ENCODE measurements at regions not wholly inside any gene's neighbourhood (a gene's known extent, or its start where the extent isn't known, plus 50 kb on each side); places are given as distances from the start of the nearest gene placed in this dataset.

DNA sequence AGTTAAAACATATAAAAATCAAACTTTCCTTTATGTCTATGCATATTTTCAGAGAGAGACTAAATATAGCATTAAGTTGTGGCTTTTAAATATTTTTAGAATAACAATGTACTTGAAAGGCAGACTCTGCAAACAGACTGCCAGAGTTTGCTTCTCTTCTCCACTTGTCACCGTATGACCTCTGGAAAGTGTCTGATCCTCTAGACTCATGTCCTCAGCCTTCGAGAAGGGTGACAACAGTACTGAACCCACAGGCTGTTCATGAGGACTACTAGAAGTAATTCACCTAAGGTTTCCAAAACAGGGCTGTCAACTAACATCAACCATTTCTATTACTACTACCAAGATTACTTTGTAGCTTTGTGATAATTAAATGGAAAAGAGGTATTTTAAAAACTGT, 167.7 kb upstream of the TBCA start:
- Histone ChIP-seq H3K79me2 (ENCODE audit: control insufficient read depth, insufficient read depth, low read length) (no peaks in the 10 kb centered on the region), H3K27ac (ENCODE audit: extremely low read depth, low read depth, low read length) (no peak overlapping the region), H3K9me1 (ENCODE audit: control insufficient read depth, insufficient read depth, low read length) (no peaks in the 10 kb centered on the region), H3K36me3 (ENCODE audit: control insufficient read depth, insufficient read depth, low read length) (no peaks in the 10 kb centered on the region), H4K20me1 (replicated peaks; ENCODE audit: control insufficient read depth, insufficient read depth, low read length) (no peaks in the 10 kb centered on the region), H3K9me3 (replicated peaks; ENCODE audit: control insufficient read depth, insufficient read depth, low read depth, low read length) (no peaks in the 10 kb centered on the region), H3K27me3 (ENCODE audit: control insufficient read depth in 2 of 2, insufficient read depth in 2 of 2, low read length in 2 of 2) (peaks cover 12 to 14% of the 10 kb centered on the region in 2 experiments; a peak in 4 of 5 replicates), H3K4me3 (no peak overlapping the region), H3K9ac (ENCODE audit: insufficient read depth in 1 of 2, low read depth in 2 of 2, low read length in 2 of 2) (no peak overlapping the region), H3K4me2 (ENCODE audit: insufficient read depth, low read length) (no peak overlapping the region), H2AFZ (ENCODE audit: low read depth, low read length) (no peak overlapping the region), H3K4me1 (replicated peaks in 1 of 2; ENCODE audit: control insufficient read depth in 2 of 2, insufficient read depth in 2 of 2, low read length in 2 of 2) (no peaks in the 10 kb centered on the region)
- ChIA-PET POLR2A (no interaction called here), CTCF (ENCODE audit: low intra/inter-chr PET ratio) (no interaction called here)
- whole genome bisulfite sequencing (ENCODE audit: insufficient coverage, low coverage, missing lambda C conversion rate): 9% methylated on average over 2 of the region's 2 CpGs
- DNase-seq (ENCODE audit: extremely low read depth in 1 of 4, low spot score in 3 of 4): no peak
- TF ChIP-seq ATF3 (IDR thresholded peaks at IDR 0.05) (no peak), ATF3 (CRISPR knock-in tag; conservative IDR thresholded peaks at IDR 0.05) (no peak), BMI1 (IDR thresholded peaks at IDR 0.05; ENCODE audit: low read length) (no peak), GATAD2A (IDR thresholded peaks at IDR 0.05) (no peak), POLR2G (IDR thresholded peaks at IDR 0.05; ENCODE audit: low read depth, low read length) (no peak), TAF15 (IDR thresholded peaks at IDR 0.05; ENCODE audit: low read depth, low read length) (no peak), CC2D1A (IDR thresholded peaks at IDR 0.05) (no peak)
- BruUV-seq (replicated peaks): no TSS peak
- in situ Hi-C loops (cut with MboI) (no loop called here), intact Hi-C loops (cut with micrococcal nuclease) (no loop called here)
- FAIRE-seq: no peak
- no peak for ATAC-seq
